ENCODE measurements at regions not wholly inside any gene's neighbourhood (a gene's known extent, or its start where the extent isn't known, plus 50 kb on each side); places are given as distances from the start of the nearest gene placed in this dataset.

GRCh38 chr1:208486677-208487076, 242.5 kb upstream of the PLXNA2 start:
- no peak for TF ChIP-seq CTCF (IDR thresholded peaks at IDR 0.05)
- no peak for TF ChIP-seq POLR2A (IDR thresholded peaks at IDR 0.05)
